Subcutaneous abdominal adipose tissue (tissue), 5 donors: ENCODE measurements at regions not wholly inside any gene's neighbourhood (a gene's known extent, or its start where the extent isn't known, plus 50 kb on each side); places are given as distances from the start of the nearest gene placed in this dataset.
"Not testable (repeated sequence)": the region's sequence is repeated elsewhere in the genome, so short reads cannot be mapped to it uniquely, and the experiment has no call there.

Experiments used
- H3K27ac ChIP-seq: one replicate; pipeline ENCODE4 v1.7.0; 2013; ENCODE audit warnings: low read depth, mild to moderate bottlenecking, inconsistent platforms, low read length, moderate library complexity
- H3K27me3 ChIP-seq, 5 donors: one replicate each; pipeline ENCODE4 v1.7.0; 2013; ENCODE audit warnings: low read length in 5 of 5, inconsistent platforms in 1 of 5; ENCODE audit not compliant: control insufficient read depth in 5 of 5, insufficient read depth in 4 of 5
- H3K36me3 ChIP-seq, 5 donors: one replicate each; pipeline ENCODE4 v1.7.0; 2013; ENCODE audit warnings: low read length in 5 of 5; ENCODE audit not compliant: control insufficient read depth in 5 of 5, insufficient read depth in 5 of 5
- H3K4me1 ChIP-seq, 5 donors: one replicate each; pipeline ENCODE4 v1.7.0; 2013; ENCODE audit warnings: low read length in 5 of 5, mild to moderate bottlenecking in 3 of 5, moderate library complexity in 1 of 5; ENCODE audit not compliant: control insufficient read depth in 5 of 5, insufficient read depth in 5 of 5
- H3K4me3 ChIP-seq, 5 donors: one replicate each; pipeline ENCODE4 v1.7.0; 2013; ENCODE audit warnings: low read length in 5 of 5, low read depth in 1 of 5
- H3K9ac ChIP-seq, 5 donors: one replicate each; pipeline ENCODE4 v1.7.0; 2013; ENCODE audit warnings: low read length in 5 of 5, mild to moderate bottlenecking in 4 of 5, moderate library complexity in 3 of 5
- H3K9me3 ChIP-seq, 5 donors: one replicate each; pipeline ENCODE4 v1.7.0; 2013; ENCODE audit warnings: low read length in 5 of 5; ENCODE audit not compliant: control insufficient read depth in 5 of 5
- donor health status: healthy.
- donor health status: healthy.
- donor health status: healthy.
- donor health status: healthy.
- donor health status: healthy.

GRCh38 chr3:20967485-20967884 lies 781.5 kb upstream of the SGO1 start:
- not testable (repeated sequence) for H3K27ac ChIP-seq, H3K27me3 ChIP-seq, H3K9ac ChIP-seq, H3K4me3 ChIP-seq, H3K9me3 ChIP-seq, H3K4me1 ChIP-seq, H3K36me3 ChIP-seq

GRCh38 chr3:20958161-20958560 lies 772.2 kb upstream of the SGO1 start:
- H3K27ac ChIP-seq, result no peak overlapping the region
- H3K36me3 ChIP-seq, result no peaks in the 10 kb centered on the region
- H3K9ac ChIP-seq, result no peak overlapping the region
- H3K27me3 ChIP-seq, result no peaks in the 10 kb centered on the region
- no peak overlapping the region for H3K4me3 ChIP-seq
- no peaks in the 10 kb centered on the region for H3K4me1 ChIP-seq
- H3K9me3 ChIP-seq, result no peaks in the 10 kb centered on the region

- no peak overlapping the region for H3K4me3 ChIP-seq
- H3K9ac ChIP-seq, result no peak overlapping the region
- no peaks in the 10 kb centered on the region for H3K4me1 ChIP-seq
- H3K27me3 ChIP-seq, result no peaks in the 10 kb centered on the region
- H3K36me3 ChIP-seq, result no peaks in the 10 kb centered on the region
- H3K9me3 ChIP-seq, result peaks cover 0 to 2% (median 0%) of the 10 kb centered on the region in 5 donors
- H3K27ac ChIP-seq, result no peak overlapping the region
Observed at GRCh38 chr3:20945892-20946291, 759.9 kb upstream of the SGO1 start.

GRCh38 chr3:20935791-20936190 lies 749.8 kb upstream of the SGO1 start:
- Histone ChIP-seq H3K27ac (no peak overlapping the region), H3K27me3 (no peaks in the 10 kb centered on the region), H3K4me3 (no peak overlapping the region), H3K9ac (no peak overlapping the region), H3K4me1 (no peaks in the 10 kb centered on the region), H3K36me3 (no peaks in the 10 kb centered on the region), H3K9me3 (peaks cover 0 to 7% (median 2%) of the 10 kb centered on the region in 5 donors)

- Histone ChIP-seq H3K27ac (no peak overlapping the region), H3K9me3 (peaks cover 0 to 7% (median 2%) of the 10 kb centered on the region in 5 donors), H3K36me3 (no peaks in the 10 kb centered on the region), H3K9ac (no peak overlapping the region), H3K4me1 (no peaks in the 10 kb centered on the region), H3K27me3 (no peaks in the 10 kb centered on the region), H3K4me3 (no peak overlapping the region)
Observed at GRCh38 chr3:20931834-20932233, 745.8 kb upstream of the SGO1 start.

GRCh38 chr3:20930034-20930433 lies 744.0 kb upstream of the SGO1 start:
- Histone ChIP-seq H3K9ac (no peak overlapping the region), H3K4me3 (no peak overlapping the region), H3K9me3 (peaks cover 0 to 7% (median 2%) of the 10 kb centered on the region in 5 donors), H3K4me1 (no peaks in the 10 kb centered on the region), H3K27ac (no peak overlapping the region), H3K36me3 (no peaks in the 10 kb centered on the region), H3K27me3 (no peaks in the 10 kb centered on the region)

GRCh38 chr3:20924646-20925385 lies 738.8 kb upstream of the SGO1 start:
- H3K9ac ChIP-seq, result no peak overlapping the region
- H3K27ac ChIP-seq, result no peak overlapping the region
- H3K27me3 ChIP-seq, result no peaks in the 10 kb centered on the region
- no peak overlapping the region for H3K4me3 ChIP-seq
- H3K36me3 ChIP-seq, result no peaks in the 10 kb centered on the region
- no peaks in the 10 kb centered on the region for H3K4me1 ChIP-seq
- peaks cover 0 to 4% (median 0%) of the 10 kb centered on the region in 5 donors for H3K9me3 ChIP-seq

GRCh38 chr3:20921112-20921511 lies 735.1 kb upstream of the SGO1 start:
- not testable (repeated sequence) for H3K9me3 ChIP-seq, H3K9ac ChIP-seq, H3K36me3 ChIP-seq, H3K27me3 ChIP-seq, H3K4me3 ChIP-seq, H3K27ac ChIP-seq, H3K4me1 ChIP-seq

- H3K9me3 ChIP-seq, result peaks cover 0 to 10% (median 0%) of the 10 kb centered on the region in 5 donors
- H3K4me3 ChIP-seq, result no peak overlapping the region
Observed at GRCh38 chr3:20916951-20917606, 731.1 kb upstream of the SGO1 start.

GRCh38 chr3:20914310-20914709 lies 728.3 kb upstream of the SGO1 start:
- H3K9ac ChIP-seq, result no peak overlapping the region
- no peak overlapping the region for H3K27ac ChIP-seq
- peaks cover 0 to 9% (median 0%) of the 10 kb centered on the region in 5 donors for H3K9me3 ChIP-seq
- no peaks in the 10 kb centered on the region for H3K27me3 ChIP-seq
- H3K4me1 ChIP-seq, result peaks cover 0 to 4% (median 0%) of the 10 kb centered on the region in 5 donors
- no peak overlapping the region for H3K4me3 ChIP-seq
- H3K36me3 ChIP-seq, result no peaks in the 10 kb centered on the region

More at GRCh38 chr3:20916951-20917606, 731.1 kb upstream of the SGO1 start:
- H3K4me1 ChIP-seq, result peaks cover 0 to 4% (median 0%) of the 10 kb centered on the region in 5 donors
- H3K27me3 ChIP-seq, result no peaks in the 10 kb centered on the region
- no peak overlapping the region for H3K27ac ChIP-seq
- H3K9ac ChIP-seq, result no peak overlapping the region
- no peaks in the 10 kb centered on the region for H3K36me3 ChIP-seq
